OCI-M2 (cell line): ENCODE measurements at regions not wholly inside any gene's neighbourhood (a gene's known extent, or its start where the extent isn't known, plus 50 kb on each side); places are given as distances from the start of the nearest gene placed in this dataset.
"Not testable (repeated sequence)": the region's sequence is repeated elsewhere in the genome, so short reads cannot be mapped to it uniquely, and the experiment has no call there.

Source experiments
- DNase-seq: peaks from one replicate; lab custom pipeline; 2025; ENCODE audit not compliant: unreplicated experiment; lab: John Stamatoyannopoulos, UW

- no peak for DNase-seq
Measured at GRCh38 chr1:181170194-181170593, 81.7 kb downstream of the IER5 start.

DNA sequence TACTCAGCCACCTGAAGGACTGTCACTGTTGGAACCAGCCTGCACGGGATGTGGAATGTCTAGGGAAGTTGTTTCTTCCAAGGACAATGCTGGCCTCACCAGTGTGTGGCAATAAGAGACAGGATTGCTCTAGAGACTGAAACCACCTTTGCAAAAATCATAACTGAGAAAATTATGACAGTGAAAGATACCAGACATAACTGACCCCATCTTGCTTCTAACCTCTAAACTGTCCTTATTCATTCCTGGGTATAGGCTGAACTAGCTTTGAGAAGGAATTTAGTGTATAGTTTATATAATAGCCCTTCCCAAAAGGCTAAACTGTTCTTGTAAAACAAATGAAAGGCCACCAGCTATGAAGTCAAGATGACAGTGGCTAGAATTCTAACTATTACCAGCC lies 83.6 kb downstream of the IER5 start:
- DNase-seq: no peak

DNA sequence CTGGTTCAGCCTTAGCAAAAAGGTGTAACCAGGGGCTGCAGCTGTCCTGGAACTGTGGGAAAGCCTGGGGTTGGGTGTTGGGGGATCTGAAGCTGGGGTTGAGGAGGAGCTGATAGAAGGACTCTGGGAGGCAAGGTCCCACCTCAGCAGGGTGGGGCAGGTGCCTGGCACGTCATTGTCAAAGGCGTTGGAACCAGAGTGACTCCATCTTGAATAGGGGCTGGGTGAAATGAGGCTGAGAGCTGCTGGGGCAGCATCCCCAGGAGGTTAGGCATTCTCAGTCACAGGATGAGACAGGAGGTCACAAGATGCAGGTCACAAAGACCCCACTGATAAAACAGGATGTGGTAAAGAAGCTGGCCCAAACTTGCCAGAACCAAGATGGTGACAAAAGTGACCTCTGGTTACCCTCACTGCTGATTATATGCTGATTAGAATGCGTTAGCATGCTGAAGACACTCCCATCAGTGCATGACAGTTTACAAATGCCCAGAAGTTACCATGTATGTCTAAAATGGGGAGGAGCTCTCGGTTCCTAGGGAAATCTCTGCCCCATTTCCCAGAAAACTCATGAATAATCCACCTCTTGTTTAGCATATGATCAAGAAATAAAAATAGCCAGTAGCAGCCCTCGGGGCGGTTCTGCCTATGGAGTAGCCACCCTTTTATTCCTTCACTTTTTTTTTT lies 85.4 kb downstream of the IER5 start:
- DNase-seq: no peak

GRCh38 chr1:181174861-181175260 lies 86.4 kb downstream of the IER5 start:
- no peak for DNase-seq

- no peak for DNase-seq
Measured at GRCh38 chr1:181175356-181175910, 86.9 kb downstream of the IER5 start.

GRCh38 chr1:181175955-181176354 lies 87.5 kb downstream of the IER5 start:
- DNase-seq: no peak

- no peak for DNase-seq
Measured at GRCh38 chr1:181178241-181178879, 89.9 kb downstream of the IER5 start.

- no peak for DNase-seq
Measured at GRCh38 chr1:181179279-181179986, 90.9 kb downstream of the IER5 start.

DNA sequence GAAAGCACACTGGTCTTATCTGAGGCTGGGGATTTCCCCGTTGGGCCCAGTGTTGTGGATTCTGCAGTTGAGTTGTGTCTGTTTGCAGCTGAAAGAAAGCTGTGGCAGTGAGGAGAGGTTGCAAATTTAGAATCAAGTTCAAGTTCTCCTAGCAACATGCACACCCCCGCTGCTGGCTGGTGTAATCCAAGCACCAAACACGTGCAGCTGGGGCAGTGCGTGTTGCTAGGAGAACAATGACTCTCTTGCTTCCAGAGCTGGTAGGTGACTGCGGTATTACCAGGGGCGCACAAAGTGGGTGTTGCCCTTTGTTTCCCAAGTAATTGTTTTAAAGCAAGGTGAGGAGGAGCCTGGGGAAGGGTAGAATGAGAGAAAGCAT lies 91.5 kb downstream of the IER5 start:
- DNase-seq: no peak

DNA sequence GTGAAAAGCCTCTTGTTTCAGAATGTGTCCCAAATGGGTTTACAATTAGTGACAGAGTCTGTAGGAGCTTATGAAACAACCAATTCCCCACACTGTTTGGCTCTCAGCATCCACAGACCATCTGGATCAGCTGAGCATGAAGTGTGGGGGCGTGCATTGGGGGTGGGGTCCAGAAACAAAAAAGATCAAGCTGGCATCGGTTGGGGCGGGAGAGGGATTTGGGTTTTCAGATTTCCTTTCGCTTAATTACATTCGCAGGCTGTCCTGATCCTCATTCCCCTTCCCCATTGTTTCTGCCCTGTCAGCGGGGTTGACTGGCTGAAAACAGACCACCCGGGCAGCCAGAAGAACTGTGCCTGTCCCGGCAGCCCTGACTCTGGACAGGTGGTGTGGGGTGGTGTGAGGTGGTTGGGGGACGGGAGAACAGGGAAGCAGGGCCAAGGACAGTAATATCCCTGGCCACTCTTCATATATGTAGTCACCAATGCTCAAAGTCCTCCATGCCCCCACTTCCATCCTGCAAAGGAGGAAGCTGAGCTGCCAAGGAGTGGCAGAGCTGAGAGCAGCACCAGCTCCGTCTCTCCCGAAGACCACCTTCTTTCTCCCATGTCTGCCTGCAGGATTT lies 92.0 kb downstream of the IER5 start:
- DNase-seq: no peak

GRCh38 chr1:181181792-181182585 lies 93.5 kb downstream of the IER5 start:
- no peak for DNase-seq

DNA sequence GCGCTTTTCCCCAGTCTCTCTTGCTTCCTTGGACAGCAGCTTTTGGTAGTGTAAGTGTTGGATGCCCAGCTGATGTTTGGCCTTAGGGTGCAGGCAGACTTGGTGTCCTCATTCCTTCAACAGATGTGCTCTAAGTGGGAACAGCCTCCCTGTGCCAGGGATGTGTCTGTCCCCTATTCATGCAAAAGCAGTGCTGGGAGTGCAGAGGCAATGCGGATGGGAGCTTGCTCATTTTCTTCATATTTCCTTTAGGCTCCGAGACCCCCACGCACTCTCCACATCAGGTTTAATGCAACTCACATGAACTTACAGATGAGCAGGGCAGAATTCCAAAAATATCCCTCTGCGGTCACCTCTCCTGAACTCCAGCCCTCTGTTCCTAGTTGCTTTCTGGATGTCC lies 96.1 kb downstream of the IER5 start:
- DNase-seq: no peak

DNA sequence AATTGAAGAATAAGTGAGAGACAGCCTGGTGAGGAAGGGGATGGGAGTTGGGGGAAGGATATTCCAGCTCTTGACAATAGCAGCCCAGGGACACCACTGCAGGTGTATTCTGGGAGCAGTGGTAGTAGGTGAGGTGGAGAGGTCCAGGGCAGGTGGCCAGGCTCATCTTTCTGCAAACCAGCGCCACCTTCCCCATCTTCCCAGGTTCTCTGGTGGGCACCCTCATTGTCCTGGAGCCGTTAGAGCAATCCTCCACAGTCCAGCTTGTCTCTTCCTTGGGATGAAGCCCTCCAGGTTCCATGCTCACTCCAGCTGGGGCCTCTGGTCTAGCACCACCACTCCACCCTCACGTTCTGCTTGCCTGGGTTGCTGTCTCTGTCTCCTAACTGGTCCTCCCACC lies 97.0 kb downstream of the IER5 start:
- no peak for DNase-seq

DNA sequence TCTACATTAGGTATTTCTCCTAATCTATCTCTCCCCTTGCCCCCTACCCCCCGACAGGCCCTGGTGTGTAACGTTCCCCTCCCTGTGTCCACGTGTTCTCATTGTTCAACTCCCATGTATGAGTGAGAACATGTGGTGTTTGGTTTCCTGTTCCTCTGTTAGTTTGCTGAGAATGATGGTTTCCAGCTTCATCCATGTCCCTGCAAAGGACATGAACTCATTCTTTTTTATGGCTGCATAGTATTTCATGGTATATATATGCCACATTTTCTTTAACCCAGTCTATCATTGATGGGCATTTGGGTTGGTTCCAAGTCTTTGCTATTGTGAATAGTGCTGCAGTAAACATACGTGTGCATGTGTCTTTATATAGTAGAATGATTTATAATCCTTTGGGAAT lies 97.6 kb downstream of the IER5 start:
- not testable (repeated sequence) for DNase-seq

GRCh38 chr1:181187337-181188126 lies 99.0 kb downstream of the IER5 start:
- no peak for DNase-seq

- DNase-seq: no peak
Measured at GRCh38 chr1:181189245-181189644, 100.7 kb downstream of the IER5 start.

- no peak for DNase-seq
Measured at GRCh38 chr1:181189691-181190363, 101.3 kb downstream of the IER5 start.

- no peak for DNase-seq
Measured at GRCh38 chr1:181190364-181191035, 102.0 kb downstream of the IER5 start.

DNA sequence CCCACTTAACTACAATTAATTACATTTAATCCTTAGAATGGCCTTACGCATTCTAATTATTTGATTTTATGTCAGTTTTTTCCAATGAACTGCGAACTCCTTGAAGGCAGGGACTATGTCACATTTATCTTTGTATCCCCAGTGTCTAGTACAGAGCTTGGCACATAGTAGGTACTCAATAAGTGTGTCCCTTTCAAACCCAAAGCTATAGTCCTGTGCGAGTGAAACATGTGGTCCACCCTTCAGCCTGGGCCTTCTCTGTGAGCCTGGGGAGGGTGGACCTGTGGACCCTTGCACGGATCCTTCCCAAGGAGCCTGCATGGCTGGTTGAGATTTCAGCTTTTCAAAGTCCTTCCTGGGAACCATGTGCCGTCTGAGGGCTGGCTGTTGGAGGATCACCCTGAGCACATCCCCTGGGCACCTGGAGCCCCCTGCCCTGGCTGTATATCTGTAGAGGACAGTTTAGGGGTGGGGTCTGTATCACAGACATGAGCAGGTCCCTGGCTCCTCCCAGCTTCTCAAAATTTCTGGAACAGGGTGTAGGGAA lies 103.1 kb downstream of the IER5 start:
- no peak for DNase-seq
